GM18907 (cell line): ENCODE measurements at regions not wholly inside any gene's neighbourhood (a gene's known extent, or its start where the extent isn't known, plus 50 kb on each side); places are given as distances from the start of the nearest gene placed in this dataset.
"Not testable (repeated sequence)": the region's sequence is repeated elsewhere in the genome, so short reads cannot be mapped to it uniquely, and the experiment has no call there.

Experiments used
- ATAC-seq: cut with Tn5 transposase; IDR thresholded peaks from one replicate; pipeline ENCODE4 v1.9.1; 2021; ENCODE audit warnings: mild to moderate bottlenecking, moderate library complexity; ENCODE audit not compliant: unreplicated experiment

- no peak for ATAC-seq
Observed at GRCh38 chr3:64393193-64393592, 167.9 kb upstream of the PRICKLE2 start.

GRCh38 chr3:64392001-64392400 is 166.7 kb upstream of the PRICKLE2 start:
- ATAC-seq: no peak

DNA sequence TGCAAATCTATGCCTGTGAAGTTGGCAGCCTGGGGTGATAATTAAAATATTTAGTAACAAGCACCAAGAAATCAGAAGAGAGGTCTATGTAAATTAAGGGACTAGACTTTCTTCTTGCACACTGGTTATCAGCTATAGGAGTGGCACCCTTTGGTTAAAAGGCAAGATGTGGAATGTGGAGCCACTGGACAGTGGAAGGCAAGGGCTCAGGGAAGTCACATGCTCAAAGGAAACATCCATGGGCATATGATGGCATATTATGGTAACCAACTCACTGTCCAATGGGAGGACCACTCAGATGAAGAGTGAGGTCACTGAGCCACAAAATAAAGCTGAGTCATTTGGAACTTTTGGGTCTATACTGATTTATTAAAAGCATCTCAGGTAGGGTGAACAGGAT is 165.6 kb upstream of the PRICKLE2 start:
- ATAC-seq: no peak

GRCh38 chr3:64388886-64389285 is 163.6 kb upstream of the PRICKLE2 start:
- no peak for ATAC-seq

DNA sequence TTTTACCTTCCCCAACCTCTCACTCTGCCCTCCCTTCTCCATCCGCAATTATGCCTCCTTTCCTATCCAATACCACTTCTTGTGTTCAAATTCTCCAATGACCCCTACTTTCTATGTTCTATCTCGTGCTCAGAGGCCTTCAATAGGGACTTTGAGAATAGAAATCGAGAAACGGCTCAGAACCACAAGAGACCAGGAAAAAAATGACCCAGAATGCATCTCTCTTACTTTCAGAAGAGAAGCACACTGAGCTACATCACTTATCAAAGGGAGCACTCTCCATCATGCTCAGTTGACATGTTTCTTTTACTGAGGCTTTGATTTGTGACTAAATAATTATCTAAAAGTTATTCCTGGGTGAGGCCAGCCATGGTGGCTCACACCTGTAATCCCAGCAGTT is 162.4 kb upstream of the PRICKLE2 start:
- no peak for ATAC-seq

- no peak for ATAC-seq
Observed at GRCh38 chr3:64385277-64385676, 160.0 kb upstream of the PRICKLE2 start.

- no peak for ATAC-seq
Observed at GRCh38 chr3:64384561-64384960, 159.3 kb upstream of the PRICKLE2 start.

GRCh38 chr3:64382153-64382552 is 156.9 kb upstream of the PRICKLE2 start:
- ATAC-seq: no peak

GRCh38 chr3:64381367-64381766 is 156.1 kb upstream of the PRICKLE2 start:
- no peak for ATAC-seq

GRCh38 chr3:64380546-64380945 is 155.3 kb upstream of the PRICKLE2 start:
- no peak for ATAC-seq

GRCh38 chr3:64379221-64379620 is 154.0 kb upstream of the PRICKLE2 start:
- ATAC-seq: no peak

- no peak for ATAC-seq
Observed at GRCh38 chr3:64377942-64378341, 152.7 kb upstream of the PRICKLE2 start.

DNA sequence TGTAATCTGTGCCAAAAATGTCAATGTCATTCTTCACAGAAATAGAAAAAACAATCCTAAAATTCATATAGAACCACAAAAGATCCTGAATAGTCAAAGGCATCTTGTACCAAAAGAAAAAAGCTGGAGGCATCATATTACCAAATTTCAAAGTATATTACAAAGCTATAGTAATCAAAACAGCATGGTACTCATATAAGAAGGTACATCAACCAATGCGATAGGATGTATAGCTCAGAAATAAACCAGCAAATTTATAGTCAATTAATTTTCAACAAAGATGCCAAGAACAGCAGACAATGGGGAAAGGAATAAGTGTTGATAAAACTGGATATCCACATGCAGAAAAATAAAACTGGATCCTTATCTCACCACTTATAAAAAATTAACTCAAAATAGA is 150.5 kb upstream of the PRICKLE2 start:
- no peak for ATAC-seq

DNA sequence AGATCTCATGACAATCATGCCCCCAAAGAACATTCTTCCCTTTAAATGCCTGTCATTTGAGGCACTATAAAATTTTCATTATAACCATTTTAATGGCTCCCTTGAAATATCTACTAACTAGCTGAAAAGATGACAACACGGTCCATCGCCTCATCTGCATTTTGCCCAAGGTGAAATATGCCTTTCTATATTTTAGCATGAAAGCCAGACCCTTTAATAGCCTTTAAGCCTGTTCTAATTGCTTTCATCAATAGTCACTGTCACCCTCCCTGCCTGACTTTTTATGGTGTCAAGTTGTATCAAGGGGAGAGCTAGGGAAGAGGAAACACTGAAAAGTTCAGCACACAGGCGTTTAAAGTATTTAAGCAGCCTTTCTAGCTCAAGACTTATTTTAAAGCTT is 144.1 kb upstream of the PRICKLE2 start:
- ATAC-seq: no peak

DNA sequence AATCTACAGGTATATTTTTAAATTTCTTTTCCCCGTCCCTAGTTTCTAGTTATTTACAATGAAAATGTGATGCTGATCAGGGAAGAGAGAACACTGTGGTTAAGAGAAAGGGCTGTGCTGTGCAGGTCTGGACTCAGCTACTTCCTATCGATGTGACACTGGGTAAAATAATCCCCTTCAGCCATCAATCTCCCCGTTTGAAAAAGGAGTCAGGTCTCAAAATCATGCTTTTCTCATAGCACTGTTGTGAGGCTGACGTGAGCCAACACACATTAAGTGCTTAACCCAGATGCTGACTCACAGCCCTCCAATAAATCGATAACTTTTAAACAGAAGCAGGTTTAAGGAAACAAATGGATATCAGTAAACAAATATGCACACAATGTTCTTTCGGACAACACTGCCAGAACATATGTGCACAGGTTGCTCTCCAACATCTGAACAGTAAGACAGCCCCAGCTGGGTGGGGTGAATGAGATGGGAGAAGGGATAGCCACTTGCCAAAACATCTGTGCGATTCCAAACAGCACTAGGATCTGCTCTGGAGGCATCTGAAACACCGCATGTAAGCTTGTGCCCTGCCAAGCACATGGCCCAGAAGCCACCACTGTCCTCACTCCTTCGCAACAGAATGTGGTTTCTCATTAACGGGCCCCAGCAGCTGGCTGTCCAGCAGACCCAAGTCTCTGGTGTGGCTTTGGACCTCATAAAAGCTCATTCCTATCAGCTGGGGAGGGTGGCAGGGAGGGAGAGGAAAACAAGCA is 143.2 kb upstream of the PRICKLE2 start:
- no peak for ATAC-seq

GRCh38 chr3:64365877-64366276 is 140.6 kb upstream of the PRICKLE2 start:
- ATAC-seq: no peak

- no peak for ATAC-seq
Observed at GRCh38 chr3:64363842-64364241, 138.6 kb upstream of the PRICKLE2 start.

DNA sequence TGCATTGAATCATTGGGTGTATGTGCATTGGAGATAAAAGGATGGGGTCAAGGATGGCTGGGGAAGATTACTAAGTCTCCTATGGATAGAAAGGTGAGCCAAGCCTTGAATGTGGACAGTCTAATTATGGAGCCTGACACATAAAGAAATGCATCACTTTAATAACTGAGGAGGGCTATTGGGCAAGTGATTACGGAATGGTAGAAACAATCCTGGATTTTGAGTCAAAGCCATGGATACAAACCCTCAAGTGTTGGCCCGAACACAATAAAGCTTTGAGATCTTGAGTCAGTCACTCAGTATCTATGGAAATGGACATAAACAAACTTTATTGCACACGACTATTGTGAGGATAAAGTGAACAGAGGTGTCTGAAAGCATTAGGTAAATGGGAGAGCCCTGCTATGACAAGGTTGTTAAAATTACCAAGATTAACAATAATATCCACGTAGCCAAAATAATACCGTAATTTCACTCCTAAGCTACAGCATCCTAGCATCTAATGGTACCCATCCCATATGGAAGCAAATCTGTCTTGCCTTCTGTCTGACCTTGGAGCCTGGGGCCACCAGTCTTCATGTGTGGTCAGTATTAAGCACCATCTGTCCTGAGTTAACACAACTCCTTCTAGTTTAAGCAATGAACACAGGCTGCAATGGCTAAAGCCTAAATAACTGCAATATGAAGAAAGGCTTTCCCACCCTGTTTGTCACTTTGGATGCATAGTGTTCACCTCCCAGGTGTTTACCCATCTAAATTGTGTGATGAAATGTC is 136.9 kb upstream of the PRICKLE2 start:
- ATAC-seq: no peak

DNA sequence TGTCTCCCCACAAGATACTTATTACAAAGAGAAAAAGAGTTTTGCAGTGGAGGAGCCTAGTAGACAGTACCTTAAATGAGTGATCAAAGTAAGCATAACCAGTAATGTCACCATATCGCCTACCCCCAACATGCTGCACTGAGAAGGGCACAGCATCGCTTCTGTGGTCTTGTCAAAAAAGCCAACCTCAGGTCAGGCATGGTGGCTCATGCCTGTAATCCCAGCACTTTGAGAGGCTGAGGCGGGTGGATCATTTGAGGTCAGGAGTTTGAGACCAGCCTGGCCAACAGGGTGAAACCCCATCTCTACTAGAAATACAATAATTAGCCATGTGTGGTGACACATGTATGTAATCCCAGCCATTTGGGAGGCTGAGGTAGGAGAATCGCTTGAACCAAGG is 135.8 kb upstream of the PRICKLE2 start:
- ATAC-seq: not testable (repeated sequence)

DNA sequence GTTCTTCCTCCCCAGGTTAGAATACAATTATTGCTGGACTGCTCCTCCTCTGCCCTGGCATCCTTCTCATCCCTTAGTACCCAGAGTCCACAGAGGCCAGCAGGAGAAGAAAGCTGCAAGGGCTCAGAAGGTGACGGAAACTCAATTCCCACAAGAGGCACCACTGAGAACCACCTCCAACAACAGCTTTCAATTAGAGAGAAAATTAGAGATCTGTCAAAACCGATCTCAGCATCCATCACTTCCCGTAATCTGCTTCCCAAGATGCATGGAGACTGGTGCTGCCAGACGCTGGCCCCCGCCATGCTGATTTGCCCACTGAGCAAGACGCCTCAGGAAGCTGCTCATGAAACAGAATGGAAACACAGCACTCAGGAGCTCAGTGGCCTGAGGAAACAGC is 135.0 kb upstream of the PRICKLE2 start:
- ATAC-seq: no peak

DNA sequence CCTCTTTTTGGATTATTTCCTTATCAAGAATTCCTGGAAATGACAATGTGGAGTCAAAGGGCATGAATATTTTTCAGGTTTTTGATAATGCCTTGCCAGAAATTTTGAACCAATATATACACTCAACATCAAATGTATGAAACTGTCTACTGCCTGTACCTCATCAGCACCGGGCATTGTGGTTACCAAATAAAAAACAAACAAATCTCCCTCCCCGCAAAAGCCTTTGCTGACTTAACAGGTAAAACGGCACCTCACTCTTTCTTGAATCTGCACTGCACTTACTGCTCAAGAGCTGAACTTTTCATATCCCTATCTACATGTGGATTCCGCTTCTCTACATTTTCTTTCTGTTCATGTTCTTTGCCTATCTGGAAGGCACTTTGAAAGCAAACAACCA is 134.5 kb upstream of the PRICKLE2 start:
- no peak for ATAC-seq

GRCh38 chr3:64358853-64359252 is 133.6 kb upstream of the PRICKLE2 start:
- no peak for ATAC-seq
